NCI-H748 (cell line): ENCODE measurements at regions not wholly inside any gene's neighbourhood (a gene's known extent, or its start where the extent isn't known, plus 50 kb on each side); places are given as distances from the start of the nearest gene placed in this dataset.
A peak's percentile ranks its signal among the peaks of the same experiment; 100 is the strongest.

Experiments used
- DNase-seq: peaks from one replicate; lab custom pipeline; 2025; ENCODE audit not compliant: unreplicated experiment; lab: John Stamatoyannopoulos, UW

DNA sequence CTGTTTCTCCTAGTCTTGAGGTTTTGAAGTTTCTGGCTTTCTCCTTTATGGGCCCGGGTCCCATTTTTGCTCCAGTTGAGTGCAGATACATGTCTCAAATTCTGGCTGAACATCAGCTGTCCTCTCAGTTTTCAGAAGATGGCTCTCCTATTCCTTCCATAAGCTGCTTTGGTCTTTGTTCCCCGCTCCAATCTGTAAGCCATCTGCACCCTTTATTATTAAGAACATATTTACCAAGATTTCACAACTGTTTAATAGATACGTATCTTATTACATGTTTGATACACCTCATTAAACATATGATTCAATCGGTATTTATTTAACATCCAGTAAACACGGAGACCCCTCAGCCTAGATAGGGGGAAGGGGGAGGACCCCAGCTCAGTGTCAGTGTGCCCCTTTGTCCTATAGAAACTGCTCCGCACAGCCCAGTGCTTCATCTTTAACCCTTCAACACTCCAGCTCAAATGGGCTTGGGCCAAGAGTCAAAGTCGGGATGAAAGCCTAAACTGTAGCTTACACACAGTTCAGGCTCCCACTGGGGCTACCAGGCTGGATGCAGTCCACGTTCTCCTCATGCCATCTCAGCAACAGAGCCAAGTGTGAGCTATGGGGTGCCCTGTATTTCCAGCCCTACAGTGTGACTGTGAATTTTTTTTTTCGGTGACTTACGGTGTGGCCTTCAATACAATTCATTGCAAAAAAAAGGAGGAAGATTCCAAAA, 166.0 kb upstream of the ZFHX3 start:
- DNase-seq = peak; percentile 77

- no peak for DNase-seq
These were observed 164.5 kb upstream of the ZFHX3 start for GRCh38 chr16:73212431-73212830.

DNA sequence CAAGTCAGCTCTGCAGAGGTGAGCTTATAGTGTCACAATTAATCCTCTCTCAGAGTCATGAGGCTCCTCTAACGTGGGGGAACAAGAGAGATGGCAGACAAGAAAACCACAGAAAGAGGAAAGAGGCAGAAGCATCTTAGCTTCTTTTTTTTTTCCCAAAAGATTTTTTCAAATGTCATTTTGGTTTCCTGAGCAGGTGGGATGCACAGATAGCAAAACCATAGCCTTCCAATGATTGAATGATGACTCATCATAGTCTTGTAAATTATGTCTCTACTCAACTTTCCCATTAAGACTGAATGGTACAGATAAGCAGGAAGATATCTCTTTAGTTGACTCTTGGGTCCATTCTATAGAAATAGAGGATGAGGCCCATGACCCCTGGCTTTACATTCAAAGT, 162.8 kb upstream of the ZFHX3 start:
- no peak for DNase-seq

DNA sequence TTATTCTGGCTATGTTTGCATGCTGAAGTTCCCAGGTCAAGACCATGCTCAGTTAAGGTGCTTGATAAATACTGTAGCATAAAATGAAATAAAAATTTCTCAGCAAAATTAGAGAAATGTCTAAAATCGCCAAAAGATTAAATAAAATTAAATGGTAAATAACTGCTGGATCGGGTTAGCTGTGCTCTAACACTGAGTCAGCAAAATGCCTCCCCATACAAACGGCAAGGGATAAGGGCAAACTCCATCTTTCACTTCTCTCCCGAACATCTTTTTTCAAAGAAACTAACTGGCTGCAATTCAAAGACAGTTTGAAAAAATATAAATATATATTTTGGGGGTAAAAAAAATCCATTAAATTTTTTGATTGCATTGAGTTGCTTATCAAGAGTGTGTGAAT, 162.2 kb upstream of the ZFHX3 start:
- no peak for DNase-seq

DNA sequence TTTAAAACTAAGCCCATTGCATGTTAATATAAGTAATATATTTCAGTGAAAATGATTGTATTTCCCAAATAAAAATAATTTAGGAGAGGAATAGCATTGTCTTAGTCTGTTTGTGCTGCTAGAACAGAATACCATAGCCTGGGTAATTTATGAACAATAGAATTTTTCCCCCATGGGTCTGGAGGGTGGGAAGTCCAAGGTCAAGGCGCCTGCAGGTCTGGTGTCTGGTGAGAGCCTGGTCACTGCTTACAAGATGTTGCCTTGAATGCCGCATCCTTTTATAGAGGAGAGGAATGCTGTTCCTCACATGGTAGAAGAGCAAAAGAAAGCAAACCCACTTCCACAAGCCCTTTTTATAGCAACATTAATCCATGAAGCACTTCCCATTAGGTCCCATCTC, 161.3 kb upstream of the ZFHX3 start:
- no peak for DNase-seq

- no peak for DNase-seq
These were observed 158.3 kb upstream of the ZFHX3 start for GRCh38 chr16:73206151-73206707.

GRCh38 chr16:73205153-73205886, 157.4 kb upstream of the ZFHX3 start:
- DNase-seq = no peak

DNA sequence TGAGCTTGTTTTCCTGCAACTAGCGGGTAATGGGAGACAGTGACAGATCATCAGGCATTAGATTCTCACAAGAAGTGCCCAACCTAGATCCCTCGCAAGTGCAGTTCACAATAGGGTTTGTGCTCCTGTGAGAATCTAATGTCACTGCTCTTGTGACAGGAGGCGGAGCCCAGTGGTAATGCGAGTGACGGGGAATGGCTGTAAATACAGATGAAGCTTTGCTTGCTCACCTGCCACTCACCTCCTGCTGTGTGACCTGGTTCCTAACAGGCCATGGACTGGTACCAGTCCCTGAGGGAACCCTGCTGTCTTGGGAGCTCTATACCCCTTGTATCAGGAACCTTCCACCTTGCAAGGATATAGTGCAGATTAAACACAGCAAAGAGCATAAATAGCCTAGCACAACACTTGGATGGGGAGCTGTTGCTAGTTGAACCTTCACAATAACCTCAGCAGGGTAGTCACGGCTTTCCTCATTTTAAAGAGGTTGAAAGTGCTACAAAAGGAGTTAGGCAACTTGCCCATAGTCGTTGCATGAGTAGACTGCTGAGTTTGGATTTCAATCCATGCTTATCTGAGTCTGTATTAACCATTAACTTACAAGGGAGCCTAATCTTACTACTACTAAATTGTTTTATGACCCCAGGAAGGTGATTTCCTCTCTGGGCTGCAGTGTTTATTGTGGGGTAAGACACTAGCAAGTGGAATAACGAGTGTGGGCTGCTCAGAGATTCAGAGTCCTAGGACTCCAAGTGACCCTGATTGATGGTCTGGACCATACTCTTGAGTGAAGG, 156.6 kb upstream of the ZFHX3 start:
- peak; percentile 12 for DNase-seq

GRCh38 chr16:73202161-73202729, 154.3 kb upstream of the ZFHX3 start:
- DNase-seq = no peak

- DNase-seq = no peak
These were observed 151.3 kb upstream of the ZFHX3 start for GRCh38 chr16:73199214-73199613.

DNA sequence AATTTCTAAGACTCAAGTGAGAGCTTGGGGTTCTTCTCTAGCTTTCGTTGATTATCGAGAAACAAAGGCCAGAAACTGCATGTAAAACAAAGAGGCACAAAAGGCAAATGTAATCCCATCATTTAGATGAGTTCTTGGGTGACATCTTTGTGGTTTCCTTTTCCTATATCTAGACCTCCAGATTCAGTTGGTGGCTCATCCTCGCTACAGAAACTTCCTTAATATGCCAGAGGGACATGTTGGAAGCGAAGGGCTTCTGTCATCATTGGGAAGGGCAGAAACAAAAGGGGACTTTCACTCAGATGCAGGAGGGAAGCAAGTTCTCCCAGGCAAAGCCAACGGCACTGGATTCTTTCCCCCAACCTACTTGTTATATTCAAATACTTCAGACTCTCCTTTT, 150.6 kb upstream of the ZFHX3 start:
- no peak for DNase-seq

DNA sequence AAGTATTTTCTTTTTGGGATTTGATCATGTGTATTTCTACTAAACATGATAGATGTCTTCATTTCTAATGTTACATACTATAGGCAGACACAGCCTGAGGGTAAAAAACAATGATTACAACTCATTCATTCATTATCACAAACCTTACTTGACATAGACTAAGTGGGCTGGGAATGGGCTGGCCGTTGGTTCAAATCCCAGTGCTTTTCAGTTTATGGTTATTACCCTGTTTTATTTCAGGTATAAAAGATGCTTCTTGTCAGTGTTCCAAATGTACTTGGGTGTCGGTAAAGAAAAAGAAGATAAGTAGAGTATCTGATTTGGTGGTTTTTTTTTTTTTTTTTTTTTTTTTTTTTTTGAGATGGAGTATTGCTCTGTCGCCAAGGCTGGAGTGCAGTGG, 149.7 kb upstream of the ZFHX3 start:
- DNase-seq = no peak

DNA sequence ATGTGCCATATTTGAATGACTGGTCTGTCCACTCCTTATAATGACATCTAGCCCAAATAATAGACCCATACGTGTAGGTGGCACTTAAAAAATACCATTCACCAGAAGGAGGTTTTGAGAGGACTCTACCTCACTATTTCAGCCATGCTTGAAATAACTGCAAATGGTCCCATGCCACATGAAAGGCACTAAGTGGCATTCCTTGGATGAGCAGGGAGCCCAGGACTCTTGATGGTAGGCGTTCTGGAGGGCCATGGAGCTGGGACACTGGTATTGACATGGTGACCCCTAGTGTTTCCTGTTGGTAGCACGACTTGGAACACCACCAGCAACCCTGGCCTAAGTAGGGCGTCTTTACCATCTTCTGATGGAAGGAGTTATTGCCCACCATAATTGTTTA, 148.7 kb upstream of the ZFHX3 start:
- peak; percentile 67 for DNase-seq

DNA sequence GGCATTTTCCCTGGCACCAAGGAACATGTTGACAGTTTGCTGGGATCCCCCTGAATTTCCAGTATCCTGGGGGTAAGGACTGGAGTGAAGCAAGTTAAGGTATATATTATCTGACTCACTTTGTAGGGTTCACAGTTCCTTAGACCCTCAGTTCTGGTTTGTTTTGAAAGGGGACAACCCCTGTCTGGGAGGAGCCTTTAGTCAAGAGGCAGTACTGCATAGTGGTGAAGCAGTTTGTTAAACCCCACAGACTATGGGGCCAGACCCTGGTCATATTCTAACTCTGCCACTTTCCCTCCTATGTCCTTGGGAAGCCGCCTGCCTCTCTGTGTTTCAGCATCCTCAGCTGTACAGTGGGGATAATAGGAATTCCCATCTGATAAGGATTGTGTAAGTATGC, 145.5 kb upstream of the ZFHX3 start:
- no peak for DNase-seq

- DNase-seq = no peak
These were observed 144.4 kb upstream of the ZFHX3 start for GRCh38 chr16:73192232-73192894.

DNA sequence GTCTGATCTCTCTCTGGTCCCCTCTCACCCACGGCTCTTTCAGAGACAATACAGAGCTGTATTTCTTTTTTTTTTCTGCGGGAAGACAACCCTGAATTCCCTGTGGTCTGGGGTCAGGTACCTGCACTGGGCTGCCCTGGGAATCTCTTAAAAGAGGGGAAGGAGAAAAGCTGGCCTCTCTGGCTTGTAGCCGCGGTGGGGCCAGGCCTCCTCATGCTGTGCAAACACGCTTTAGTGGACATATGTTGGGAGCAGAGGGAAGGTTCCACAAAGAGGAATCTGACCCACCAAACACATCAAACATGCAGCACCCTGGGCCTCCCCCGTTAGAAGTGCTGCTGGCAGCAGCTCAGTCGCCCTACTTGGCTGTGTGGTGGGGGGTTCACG, 143.7 kb upstream of the ZFHX3 start:
- no peak for DNase-seq

DNA sequence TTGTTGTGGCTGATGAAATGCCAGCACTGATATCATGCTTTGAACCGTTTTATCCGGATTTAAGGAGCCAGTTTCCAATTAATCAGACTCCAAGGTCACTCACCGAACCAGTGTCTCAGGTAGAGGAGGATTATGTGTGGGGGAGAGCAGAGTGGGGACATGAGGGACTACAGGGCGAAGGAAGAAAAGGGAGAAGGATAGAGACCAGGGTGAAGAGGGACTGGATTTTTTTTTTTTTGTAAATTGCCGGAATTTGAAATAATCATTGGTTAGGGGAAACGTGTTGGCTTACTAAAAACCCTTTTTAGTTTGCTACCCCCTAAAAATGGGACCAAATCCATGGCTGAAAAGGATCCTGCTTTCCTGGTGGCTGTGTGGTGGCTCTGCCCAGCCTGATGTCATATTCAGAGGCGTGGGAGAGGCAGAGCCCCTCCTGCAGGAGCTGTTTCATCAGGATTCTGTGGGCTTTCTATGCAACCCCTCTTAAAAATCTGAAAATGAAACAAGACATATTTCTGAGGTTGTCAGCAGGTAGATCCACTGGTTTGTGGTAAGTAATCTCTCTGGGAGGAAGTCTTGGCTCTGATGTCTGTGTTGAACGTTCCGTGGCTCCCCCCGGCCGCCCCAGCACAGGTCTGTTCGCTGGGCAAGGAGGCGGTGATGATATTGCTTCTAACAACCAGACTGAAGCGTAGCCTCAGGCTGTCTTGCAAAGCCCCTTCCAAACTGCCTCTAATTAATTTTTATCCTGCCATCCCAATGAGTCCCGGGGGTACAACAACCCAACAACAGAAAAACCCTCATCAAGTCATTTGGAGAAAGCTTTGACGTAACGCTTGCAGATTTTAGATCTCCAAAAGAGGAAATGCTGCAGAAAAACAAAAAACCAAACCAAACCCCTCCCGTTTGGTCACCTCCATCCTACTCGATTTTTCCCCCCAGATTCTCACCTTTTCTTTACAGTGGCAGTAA, 143.0 kb upstream of the ZFHX3 start:
- no peak for DNase-seq

- DNase-seq = no peak
These were observed 142.3 kb upstream of the ZFHX3 start for GRCh38 chr16:73190256-73190655.

- DNase-seq = no peak
These were observed 141.2 kb upstream of the ZFHX3 start for GRCh38 chr16:73189136-73189535.
